HL-60 (cell line): ENCODE measurements at regions not wholly inside any gene's neighbourhood (a gene's known extent, or its start where the extent isn't known, plus 50 kb on each side); places are given as distances from the start of the nearest gene placed in this dataset.

ENCODE experiments used
- GABPA ChIP-seq: IDR thresholded peaks from 2 replicates; pipeline ENCODE4 v1.6.1; 2012; ENCODE audit warnings: low read depth
- POLR2AphosphoS5 ChIP-seq: IDR thresholded peaks from 2 replicates; pipeline ENCODE4 v1.6.1; 2012; ENCODE audit warnings: low read depth
- SPI1 ChIP-seq: IDR thresholded peaks from 2 replicates; pipeline ENCODE4 v1.6.1; 2012; ENCODE audit warnings: low read depth, mild to moderate bottlenecking, borderline replicate concordance
- TF ChIP-seq, protein P1 (sequence below): IDR thresholded peaks from one replicate; pipeline ENCODE4 v1.5.1; 2011; ENCODE audit warnings: low read length, control low read depth, inconsistent platforms; ENCODE audit not compliant: insufficient read depth
- TF ChIP-seq, protein P2 (sequence below): IDR thresholded peaks from 2 replicates; pipeline ENCODE4 v1.6.1; 2012; ENCODE audit warnings: low read depth; ENCODE audit not compliant: insufficient replicate concordance

DNA sequence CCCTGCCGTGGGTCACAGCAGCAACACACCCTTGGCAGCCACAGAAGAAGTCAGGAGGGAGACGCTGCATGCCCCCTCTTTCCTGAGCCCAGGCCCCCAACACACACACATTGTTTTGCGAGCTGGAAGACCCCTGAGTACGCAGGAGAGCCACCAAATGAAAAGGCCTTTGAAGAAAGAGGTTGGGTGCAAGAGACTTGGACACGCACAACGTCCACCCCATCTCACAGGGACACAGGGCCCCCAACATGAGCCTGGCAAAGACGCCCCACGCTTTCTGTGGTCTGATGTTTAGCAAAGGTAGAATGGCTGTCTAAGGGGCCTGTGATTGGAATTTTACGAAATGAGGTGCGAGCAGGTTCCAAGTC, 185.0 kb downstream of the TTLL2 start:
- TF ChIP-seq POLR2AphosphoS5 (no peak), GABPA (no peak), SPI1 (no peak)
- TF ChIP-seq, protein P1, sequence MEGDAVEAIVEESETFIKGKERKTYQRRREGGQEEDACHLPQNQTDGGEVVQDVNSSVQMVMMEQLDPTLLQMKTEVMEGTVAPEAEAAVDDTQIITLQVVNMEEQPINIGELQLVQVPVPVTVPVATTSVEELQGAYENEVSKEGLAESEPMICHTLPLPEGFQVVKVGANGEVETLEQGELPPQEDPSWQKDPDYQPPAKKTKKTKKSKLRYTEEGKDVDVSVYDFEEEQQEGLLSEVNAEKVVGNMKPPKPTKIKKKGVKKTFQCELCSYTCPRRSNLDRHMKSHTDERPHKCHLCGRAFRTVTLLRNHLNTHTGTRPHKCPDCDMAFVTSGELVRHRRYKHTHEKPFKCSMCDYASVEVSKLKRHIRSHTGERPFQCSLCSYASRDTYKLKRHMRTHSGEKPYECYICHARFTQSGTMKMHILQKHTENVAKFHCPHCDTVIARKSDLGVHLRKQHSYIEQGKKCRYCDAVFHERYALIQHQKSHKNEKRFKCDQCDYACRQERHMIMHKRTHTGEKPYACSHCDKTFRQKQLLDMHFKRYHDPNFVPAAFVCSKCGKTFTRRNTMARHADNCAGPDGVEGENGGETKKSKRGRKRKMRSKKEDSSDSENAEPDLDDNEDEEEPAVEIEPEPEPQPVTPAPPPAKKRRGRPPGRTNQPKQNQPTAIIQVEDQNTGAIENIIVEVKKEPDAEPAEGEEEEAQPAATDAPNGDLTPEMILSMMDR = no peak
- TF ChIP-seq, protein P2, sequence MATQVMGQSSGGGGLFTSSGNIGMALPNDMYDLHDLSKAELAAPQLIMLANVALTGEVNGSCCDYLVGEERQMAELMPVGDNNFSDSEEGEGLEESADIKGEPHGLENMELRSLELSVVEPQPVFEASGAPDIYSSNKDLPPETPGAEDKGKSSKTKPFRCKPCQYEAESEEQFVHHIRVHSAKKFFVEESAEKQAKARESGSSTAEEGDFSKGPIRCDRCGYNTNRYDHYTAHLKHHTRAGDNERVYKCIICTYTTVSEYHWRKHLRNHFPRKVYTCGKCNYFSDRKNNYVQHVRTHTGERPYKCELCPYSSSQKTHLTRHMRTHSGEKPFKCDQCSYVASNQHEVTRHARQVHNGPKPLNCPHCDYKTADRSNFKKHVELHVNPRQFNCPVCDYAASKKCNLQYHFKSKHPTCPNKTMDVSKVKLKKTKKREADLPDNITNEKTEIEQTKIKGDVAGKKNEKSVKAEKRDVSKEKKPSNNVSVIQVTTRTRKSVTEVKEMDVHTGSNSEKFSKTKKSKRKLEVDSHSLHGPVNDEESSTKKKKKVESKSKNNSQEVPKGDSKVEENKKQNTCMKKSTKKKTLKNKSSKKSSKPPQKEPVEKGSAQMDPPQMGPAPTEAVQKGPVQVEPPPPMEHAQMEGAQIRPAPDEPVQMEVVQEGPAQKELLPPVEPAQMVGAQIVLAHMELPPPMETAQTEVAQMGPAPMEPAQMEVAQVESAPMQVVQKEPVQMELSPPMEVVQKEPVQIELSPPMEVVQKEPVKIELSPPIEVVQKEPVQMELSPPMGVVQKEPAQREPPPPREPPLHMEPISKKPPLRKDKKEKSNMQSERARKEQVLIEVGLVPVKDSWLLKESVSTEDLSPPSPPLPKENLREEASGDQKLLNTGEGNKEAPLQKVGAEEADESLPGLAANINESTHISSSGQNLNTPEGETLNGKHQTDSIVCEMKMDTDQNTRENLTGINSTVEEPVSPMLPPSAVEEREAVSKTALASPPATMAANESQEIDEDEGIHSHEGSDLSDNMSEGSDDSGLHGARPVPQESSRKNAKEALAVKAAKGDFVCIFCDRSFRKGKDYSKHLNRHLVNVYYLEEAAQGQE = no peak
